Osteoblast (primary cell): ENCODE measurements at regions not wholly inside any gene's neighbourhood (a gene's known extent, or its start where the extent isn't known, plus 50 kb on each side); places are given as distances from the start of the nearest gene placed in this dataset.
A peak's percentile ranks its signal among the peaks of the same experiment; 100 is the strongest.

Source experiments
- DNase-seq: peaks from one replicate; pipeline ENCODE4 v3.0.0; 2011; ENCODE audit warnings: low spot score, mixed read lengths; ENCODE audit not compliant: insufficient read length; ENCODE audit errors: missing footprints
- H2AFZ ChIP-seq: 2 replicates; pipeline ENCODE4 v1.6.0; 2011; ENCODE audit warnings: mild to moderate bottlenecking, low read length
- H3K27ac ChIP-seq: 2 replicates; pipeline ENCODE4 v1.5.1; 2011; ENCODE audit warnings: mild to moderate bottlenecking, low read depth, low read length, moderate library complexity
- H3K27me3 ChIP-seq: 2 replicates; pipeline ENCODE4 v1.6.0; 2012; ENCODE audit warnings: mild to moderate bottlenecking, control low read depth, inconsistent platforms, low read length, moderate library complexity; ENCODE audit not compliant: insufficient read depth
- H3K36me3 ChIP-seq: 2 replicates; pipeline ENCODE4 v1.5.1; 2011; ENCODE audit warnings: mild to moderate bottlenecking, low read length, control low read depth, moderate library complexity; ENCODE audit not compliant: insufficient read depth
- H3K4me1 ChIP-seq: 2 replicates; pipeline ENCODE4 v1.5.1; 2011; ENCODE audit warnings: mild to moderate bottlenecking, low read length, control low read depth, moderate library complexity; ENCODE audit not compliant: insufficient read depth
- H3K4me2 ChIP-seq: 2 replicates; pipeline ENCODE4 v1.6.0; 2011; ENCODE audit warnings: mild to moderate bottlenecking, low read length; ENCODE audit not compliant: insufficient read depth
- H3K4me3 ChIP-seq: fragments of 200-600 bp; sonication (generic); 3 replicates; pipeline ENCODE4 v1.5.1; 2012; ENCODE audit warnings: mild to moderate bottlenecking, low read length, inconsistent platforms; ENCODE audit not compliant: insufficient read depth
- H3K79me2 ChIP-seq: 2 replicates; pipeline ENCODE4 v1.6.0; 2012; ENCODE audit warnings: mild to moderate bottlenecking, low read length, control low read depth, inconsistent platforms; ENCODE audit not compliant: insufficient read depth
- H3K9me3 ChIP-seq: 2 replicates; pipeline ENCODE4 v1.5.1; 2011; ENCODE audit warnings: low read depth, low read length, control low read depth
- H4K20me1 ChIP-seq: 2 replicates; pipeline ENCODE4 v1.6.0; 2012; ENCODE audit warnings: mild to moderate bottlenecking, low read length, control low read depth; ENCODE audit not compliant: insufficient read depth
- CTCF ChIP-seq: IDR thresholded peaks from 2 replicates; pipeline ENCODE4 v1.5.1; 2011; ENCODE audit warnings: mild to moderate bottlenecking, low read depth, low read length, moderate library complexity; ENCODE audit errors: extremely low read depth

GRCh38 chr5:145246379-145246778 lies 588.8 kb downstream of the PRELID2 start:
- H3K36me3 ChIP-seq: no peaks in the 10 kb centered on the region
- peak overlapping the region; percentile 92 for H3K27ac ChIP-seq
- H3K9me3 ChIP-seq: no peaks in the 10 kb centered on the region
- no peaks in the 10 kb centered on the region for H3K27me3 ChIP-seq
- no peak overlapping the region for H3K4me3 ChIP-seq
- H3K4me2 ChIP-seq: no peak overlapping the region
- no peak for DNase-seq
- H2AFZ ChIP-seq: peak overlapping the region; percentile 60
- no peaks in the 10 kb centered on the region for H3K79me2 ChIP-seq
- TF ChIP-seq CTCF: no peak
- peaks cover 40% of the 10 kb centered on the region for H3K4me1 ChIP-seq
- no peaks in the 10 kb centered on the region for H4K20me1 ChIP-seq

- no peak for DNase-seq
- no peak for TF ChIP-seq CTCF
- no peaks in the 10 kb centered on the region for H3K9me3 ChIP-seq
- H3K4me2 ChIP-seq: peak overlapping the region; percentile 78
- no peaks in the 10 kb centered on the region for H3K79me2 ChIP-seq
- H3K36me3 ChIP-seq: no peaks in the 10 kb centered on the region
- peak overlapping the region; percentile 92 for H3K27ac ChIP-seq
- H4K20me1 ChIP-seq: no peaks in the 10 kb centered on the region
- H3K4me1 ChIP-seq: peaks cover 40% of the 10 kb centered on the region
- H3K27me3 ChIP-seq: no peaks in the 10 kb centered on the region
- H2AFZ ChIP-seq: peak overlapping the region; percentile 77
- peak overlapping the region; percentile 38 for H3K4me3 ChIP-seq
These were observed 589.8 kb downstream of the PRELID2 start for GRCh38 chr5:145245354-145245753.

- Histone ChIP-seq H4K20me1 (no peaks in the 10 kb centered on the region), H3K4me3 (peak overlapping the region; percentile 38)
These were observed 590.4 kb downstream of the PRELID2 start for GRCh38 chr5:145244788-145245187.

GRCh38 chr5:145244251-145244650 lies 590.9 kb downstream of the PRELID2 start:
- peak overlapping the region; percentile 30 for H3K4me2 ChIP-seq
- H3K27ac ChIP-seq: peak overlapping the region; percentile 92
- H3K79me2 ChIP-seq: no peaks in the 10 kb centered on the region
- H4K20me1 ChIP-seq: no peaks in the 10 kb centered on the region
- DNase-seq: no peak
- peak overlapping the region; percentile 49 for H2AFZ ChIP-seq
- H3K27me3 ChIP-seq: no peaks in the 10 kb centered on the region
- H3K9me3 ChIP-seq: no peaks in the 10 kb centered on the region
- H3K4me3 ChIP-seq: no peak overlapping the region
- H3K36me3 ChIP-seq: no peaks in the 10 kb centered on the region
- TF ChIP-seq CTCF: no peak
- H3K4me1 ChIP-seq: peaks cover 40% of the 10 kb centered on the region

More at GRCh38 chr5:145244788-145245187, 590.4 kb downstream of the PRELID2 start:
- H3K9me3 ChIP-seq: no peaks in the 10 kb centered on the region
- H2AFZ ChIP-seq: no peak overlapping the region
- TF ChIP-seq CTCF: no peak
- no peak for DNase-seq
- peaks cover 40% of the 10 kb centered on the region for H3K4me1 ChIP-seq
- H3K36me3 ChIP-seq: no peaks in the 10 kb centered on the region
- H3K79me2 ChIP-seq: no peaks in the 10 kb centered on the region
- H3K4me2 ChIP-seq: peak overlapping the region; percentile 78
- H3K27me3 ChIP-seq: no peaks in the 10 kb centered on the region
- peak overlapping the region; percentile 92 for H3K27ac ChIP-seq
